H9 (cell line): ENCODE measurements at regions not wholly inside any gene's neighbourhood (a gene's known extent, or its start where the extent isn't known, plus 50 kb on each side); places are given as distances from the start of the nearest gene placed in this dataset.

Source experiments
- DNase-seq: peaks from one replicate; pipeline ENCODE4 v3.0.0-alpha.2; 2017
- H2AFZ ChIP-seq: one replicate; pipeline ENCODE4 v1.6.1; 2013; ENCODE audit warnings: mild to moderate bottlenecking, low read length, control low read depth, moderate library complexity
- H2AK5ac ChIP-seq: 2 replicates; pipeline ENCODE4 v1.6.1; 2013; ENCODE audit warnings: low read length, control low read depth, mixed read lengths; ENCODE audit not compliant: insufficient read length
- H2BK120ac ChIP-seq: one replicate; pipeline ENCODE4 v1.6.1; 2013; ENCODE audit warnings: low read depth, mild to moderate bottlenecking, low read length, control low read depth, inconsistent platforms; ENCODE audit not compliant: poor library complexity, severe bottlenecking
- H2BK12ac ChIP-seq: 2 replicates; pipeline ENCODE4 v1.6.1; 2013; ENCODE audit warnings: low read length, control low read depth, mixed read lengths, low read depth; ENCODE audit not compliant: insufficient read length
- H2BK15ac ChIP-seq: 2 replicates; pipeline ENCODE4 v1.6.1; 2013; ENCODE audit warnings: low read depth, low read length, control low read depth
- H2BK20ac ChIP-seq: one replicate; pipeline ENCODE4 v1.6.1; 2013; ENCODE audit warnings: low read depth, mild to moderate bottlenecking, low read length, control low read depth, inconsistent platforms; ENCODE audit not compliant: poor library complexity, severe bottlenecking
- H2BK5ac ChIP-seq: 2 replicates; pipeline ENCODE4 v1.6.1; 2013; ENCODE audit warnings: low read length, control low read depth, mixed read lengths; ENCODE audit not compliant: insufficient read length
- H3K14ac ChIP-seq: 2 replicates; pipeline ENCODE4 v1.6.1; 2013; ENCODE audit warnings: low read length, control low read depth; ENCODE audit not compliant: insufficient read depth
- H3K18ac ChIP-seq: 2 replicates; pipeline ENCODE4 v1.6.1; 2013; ENCODE audit warnings: low read depth, mild to moderate bottlenecking, mixed read lengths, low read length, control low read depth; ENCODE audit not compliant: insufficient read length
- H3K23ac ChIP-seq: 2 replicates; pipeline ENCODE4 v1.6.1; 2013; ENCODE audit warnings: low read length, control low read depth, mixed read lengths, low read depth; ENCODE audit not compliant: insufficient read length
- H3K23me2 ChIP-seq: 2 replicates; pipeline ENCODE4 v1.6.1; 2013; ENCODE audit warnings: low read depth, mild to moderate bottlenecking, mixed read lengths, low read length, control low read depth; ENCODE audit not compliant: insufficient read length, poor library complexity, severe bottlenecking
- H3K27ac ChIP-seq: 2 replicates; pipeline ENCODE4 v1.5.1; 2013; ENCODE audit warnings: low read length, control low read depth, mixed read lengths, low read depth; ENCODE audit not compliant: insufficient read length
- H3K27me3 ChIP-seq: 2 replicates; pipeline ENCODE4 v1.6.1; 2013; ENCODE audit warnings: low read length, control low read depth, inconsistent platforms; ENCODE audit not compliant: insufficient read depth
- H3K4ac ChIP-seq: 2 replicates; pipeline ENCODE4 v1.6.1; 2013; ENCODE audit warnings: low read depth, mild to moderate bottlenecking, control low read depth, inconsistent platforms, low read length, moderate library complexity
- H3K4me1 ChIP-seq: 2 replicates; pipeline ENCODE4 v1.6.1; 2013; ENCODE audit warnings: low read length, control low read depth, inconsistent platforms; ENCODE audit not compliant: insufficient read depth
- H3K4me2 ChIP-seq: 2 replicates; pipeline ENCODE4 v1.6.1; 2013; ENCODE audit warnings: low read length, control low read depth, mixed read lengths; ENCODE audit not compliant: insufficient read length, insufficient read depth
- H3K56ac ChIP-seq: 2 replicates; pipeline ENCODE4 v1.6.1; 2013; ENCODE audit warnings: low read depth, mild to moderate bottlenecking, mixed read lengths, low read length, control low read depth; ENCODE audit not compliant: insufficient read length
- H3K79me1 ChIP-seq: 2 replicates; pipeline ENCODE4 v1.6.1; 2013; ENCODE audit warnings: low read depth, mild to moderate bottlenecking, moderate library complexity, low read length, control low read depth, inconsistent platforms; ENCODE audit not compliant: insufficient read depth, poor library complexity, severe bottlenecking
- H3K79me2 ChIP-seq: 2 replicates; pipeline ENCODE4 v1.6.1; 2013; ENCODE audit warnings: low read length, control low read depth, inconsistent platforms; ENCODE audit not compliant: insufficient read depth
- H3K9ac ChIP-seq: 2 replicates; pipeline ENCODE4 v1.6.1; 2013; ENCODE audit warnings: low read length, control low read depth, mixed read lengths; ENCODE audit not compliant: insufficient read length; ENCODE audit errors: extremely low read depth
- H3K9me3 ChIP-seq: one replicate; pipeline ENCODE4 v1.6.1; 2013; ENCODE audit warnings: low read depth, low read length, inconsistent platforms; ENCODE audit not compliant: control insufficient read depth
- H3T11ph ChIP-seq: one replicate; pipeline ENCODE4 v1.6.1; 2013; ENCODE audit warnings: mild to moderate bottlenecking, low read length, control low read depth, inconsistent platforms
- H4K20me1 ChIP-seq: one replicate; pipeline ENCODE4 v1.6.1; 2013; ENCODE audit not compliant: control insufficient read depth, insufficient read length, insufficient read depth
- H4K5ac ChIP-seq: 2 replicates; pipeline ENCODE4 v1.6.1; 2013; ENCODE audit warnings: low read depth, mild to moderate bottlenecking, mixed read lengths, low read length, control low read depth; ENCODE audit not compliant: insufficient read length
- H4K8ac ChIP-seq: replicated peaks from 2 replicates; pipeline ENCODE4 v1.6.1; 2013; ENCODE audit warnings: low read length, control low read depth, mixed read lengths, low read depth; ENCODE audit not compliant: insufficient read length
- H4K91ac ChIP-seq: 2 replicates; pipeline ENCODE4 v1.6.1; 2013; ENCODE audit warnings: low read depth, mild to moderate bottlenecking, moderate library complexity, mixed read lengths, low read length, control low read depth; ENCODE audit not compliant: insufficient read length
- H3K27ac Mint-ChIP-seq, 3 experiments: 2 replicates in 2 of 3; 3 replicates in 1 of 3; pipeline ENCODE4 v1.8.0; 2020 to 2021; ENCODE audit warnings: mixed read lengths in 3 of 3, mild to moderate bottlenecking in 1 of 3, moderate library complexity in 1 of 3
- H3K27me3 Mint-ChIP-seq: 2 replicates; pipeline ENCODE4 v1.8.0; 2021; ENCODE audit warnings: low read depth, mild to moderate bottlenecking, moderate library complexity, mixed read lengths
- H3K36me3 Mint-ChIP-seq, 3 experiments: 2 replicates in 2 of 3; 3 replicates in 1 of 3; pipeline ENCODE4 v1.8.0; 2020 to 2021; ENCODE audit warnings: low read depth in 3 of 3, mixed read lengths in 3 of 3; ENCODE audit not compliant: insufficient read depth in 1 of 3
- H3K4me1 Mint-ChIP-seq, 2 experiments: 2 replicates each; pipeline ENCODE4 v1.8.0; 2020; ENCODE audit warnings: mixed read lengths in 2 of 2
- H3K4me3 Mint-ChIP-seq, 2 experiments: 2 replicates in 1 of 2; 3 replicates in 1 of 2; pipeline ENCODE4 v1.8.0; 2020 to 2021; ENCODE audit warnings: mild to moderate bottlenecking in 2 of 2, mixed read lengths in 2 of 2, moderate library complexity in 1 of 2
- H3K9me3 Mint-ChIP-seq, 2 experiments: 2 replicates in 1 of 2; 3 replicates in 1 of 2; pipeline ENCODE4 v1.8.0; 2020; ENCODE audit warnings: mild to moderate bottlenecking in 2 of 2, mixed read lengths in 2 of 2, moderate library complexity in 1 of 2
- WGBS: extraction: QIAGEN DNeasy Blood & Tissue Kit; methylation state at CpG from one replicate; pipeline ENCODE4 v1.1.7; 2013; ENCODE audit warnings: missing lambda C conversion rate, low lambda C conversion rate, mixed read lengths; ENCODE audit not compliant: insufficient read length; ENCODE audit errors: extremely low coverage; 5-methylcytosine and 5-hydroxymethylcytosine counted together
- TF ChIP-seq, protein P1 (sequence below): fragments of 200-600 bp; sonication (generic); conservative IDR thresholded peaks from 3 replicates; pipeline ENCODE4 v1.8.0; 2021; ENCODE audit warnings: antibody characterized with exemption, mild to moderate bottlenecking

DNA sequence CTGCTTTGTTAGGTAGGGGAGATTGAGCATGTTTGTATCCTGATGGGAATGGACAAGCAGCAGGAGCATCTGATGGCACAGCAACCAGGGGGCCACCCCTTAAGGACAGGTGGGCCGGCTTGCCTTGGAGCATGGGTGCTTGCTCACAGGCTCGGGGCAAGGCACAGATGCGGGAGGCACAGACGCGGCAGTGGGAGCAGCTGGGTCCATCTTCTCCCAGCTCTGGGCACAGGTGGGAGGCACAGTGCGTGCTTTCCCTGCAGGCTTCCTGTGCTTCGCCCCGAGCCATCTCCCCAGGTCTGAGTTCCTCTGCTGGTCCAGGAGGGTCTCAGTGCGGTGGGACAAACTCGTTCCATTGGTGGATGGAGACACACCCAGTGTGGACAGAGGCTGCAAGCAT lies 73.6 kb upstream of the BHLHE23 start:
- Histone ChIP-seq H3K23me2 (no peaks in the 10 kb centered on the region), H4K91ac (no peak overlapping the region), H3K23ac (no peak overlapping the region), H2BK15ac (no peak overlapping the region), H3K9me3 (no peaks in the 10 kb centered on the region), H3K27me3 (no peaks in the 10 kb centered on the region), H4K20me1 (no peaks in the 10 kb centered on the region), H3K79me1 (no peaks in the 10 kb centered on the region), H2BK12ac (no peak overlapping the region), H3K27ac (no peak overlapping the region), H3K9ac (no peak overlapping the region), H2AK5ac (no peak overlapping the region), H3K18ac (no peak overlapping the region), H3K56ac (no peak overlapping the region), H3K79me2 (no peaks in the 10 kb centered on the region), H3K4me2 (no peak overlapping the region), H2BK120ac (no peak overlapping the region), H3K4me1 (no peaks in the 10 kb centered on the region), H3T11ph (no peak overlapping the region), H2BK5ac (no peak overlapping the region), H4K5ac (no peak overlapping the region), H3K14ac (no peak overlapping the region; the same call in 1 of the 2 replicates), H4K8ac (no peak overlapping the region), H3K4ac (no peak overlapping the region), H2BK20ac (no peak overlapping the region), H2AFZ (no peak overlapping the region)
- H3K36me3 Mint-ChIP-seq: no peaks in the 10 kb centered on the region; a peak in 1 of 7 replicates
- H3K4me1 Mint-ChIP-seq: peaks cover 2 to 5% of the 10 kb centered on the region in 2 experiments; a peak in 3 of 4 replicates
- no peak overlapping the region for H3K27ac Mint-ChIP-seq
- TF ChIP-seq, protein P1, sequence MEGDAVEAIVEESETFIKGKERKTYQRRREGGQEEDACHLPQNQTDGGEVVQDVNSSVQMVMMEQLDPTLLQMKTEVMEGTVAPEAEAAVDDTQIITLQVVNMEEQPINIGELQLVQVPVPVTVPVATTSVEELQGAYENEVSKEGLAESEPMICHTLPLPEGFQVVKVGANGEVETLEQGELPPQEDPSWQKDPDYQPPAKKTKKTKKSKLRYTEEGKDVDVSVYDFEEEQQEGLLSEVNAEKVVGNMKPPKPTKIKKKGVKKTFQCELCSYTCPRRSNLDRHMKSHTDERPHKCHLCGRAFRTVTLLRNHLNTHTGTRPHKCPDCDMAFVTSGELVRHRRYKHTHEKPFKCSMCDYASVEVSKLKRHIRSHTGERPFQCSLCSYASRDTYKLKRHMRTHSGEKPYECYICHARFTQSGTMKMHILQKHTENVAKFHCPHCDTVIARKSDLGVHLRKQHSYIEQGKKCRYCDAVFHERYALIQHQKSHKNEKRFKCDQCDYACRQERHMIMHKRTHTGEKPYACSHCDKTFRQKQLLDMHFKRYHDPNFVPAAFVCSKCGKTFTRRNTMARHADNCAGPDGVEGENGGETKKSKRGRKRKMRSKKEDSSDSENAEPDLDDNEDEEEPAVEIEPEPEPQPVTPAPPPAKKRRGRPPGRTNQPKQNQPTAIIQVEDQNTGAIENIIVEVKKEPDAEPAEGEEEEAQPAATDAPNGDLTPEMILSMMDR: no peak
- no peak overlapping the region for H3K4me3 Mint-ChIP-seq
- H3K9me3 Mint-ChIP-seq: peaks cover 7 to 10% of the 10 kb centered on the region in 2 experiments; a peak in 4 of 5 replicates
- no CpG with 5 or more reads among the region's 10 CpGs for WGBS
- no peak for DNase-seq
- H3K27me3 Mint-ChIP-seq: peaks cover 63% of the 10 kb centered on the region
